Vagina (tissue), 2 donors: ENCODE measurements at regions not wholly inside any gene's neighbourhood (a gene's known extent, or its start where the extent isn't known, plus 50 kb on each side); places are given as distances from the start of the nearest gene placed in this dataset.

ENCODE experiments used
- POLR2A ChIP-seq, 2 donors: fragments of 450-650 bp; IDR thresholded peaks; one replicate each; pipeline ENCODE4 v1.6.1; 2017; ENCODE audit warnings: antibody characterized with exemption in 2 of 2, mild to moderate bottlenecking in 2 of 2, moderate library complexity in 2 of 2
- POLR2AphosphoS5 ChIP-seq, 2 donors: sonication (generic); formaldehyde crosslinking; IDR thresholded peaks; one replicate each; pipeline ENCODE4 v1.9.0; 2017; ENCODE audit warnings: antibody characterized with exemption in 2 of 2, mild to moderate bottlenecking in 2 of 2, low read depth in 1 of 2; ENCODE audit not compliant: insufficient read depth in 1 of 2
- TF ChIP-seq, protein P1 (sequence below), 3 experiments: fragments of 450-650 bp in 2 of 3; fragments of 200-600 bp in 1 of 3; sonication (generic) in 1 of 3; IDR thresholded peaks; one replicate each; pipeline ENCODE4 v1.5.1; 2017 to 2019; ENCODE audit warnings: antibody characterized with exemption in 3 of 3, mild to moderate bottlenecking in 2 of 3, moderate library complexity in 2 of 3

DNA sequence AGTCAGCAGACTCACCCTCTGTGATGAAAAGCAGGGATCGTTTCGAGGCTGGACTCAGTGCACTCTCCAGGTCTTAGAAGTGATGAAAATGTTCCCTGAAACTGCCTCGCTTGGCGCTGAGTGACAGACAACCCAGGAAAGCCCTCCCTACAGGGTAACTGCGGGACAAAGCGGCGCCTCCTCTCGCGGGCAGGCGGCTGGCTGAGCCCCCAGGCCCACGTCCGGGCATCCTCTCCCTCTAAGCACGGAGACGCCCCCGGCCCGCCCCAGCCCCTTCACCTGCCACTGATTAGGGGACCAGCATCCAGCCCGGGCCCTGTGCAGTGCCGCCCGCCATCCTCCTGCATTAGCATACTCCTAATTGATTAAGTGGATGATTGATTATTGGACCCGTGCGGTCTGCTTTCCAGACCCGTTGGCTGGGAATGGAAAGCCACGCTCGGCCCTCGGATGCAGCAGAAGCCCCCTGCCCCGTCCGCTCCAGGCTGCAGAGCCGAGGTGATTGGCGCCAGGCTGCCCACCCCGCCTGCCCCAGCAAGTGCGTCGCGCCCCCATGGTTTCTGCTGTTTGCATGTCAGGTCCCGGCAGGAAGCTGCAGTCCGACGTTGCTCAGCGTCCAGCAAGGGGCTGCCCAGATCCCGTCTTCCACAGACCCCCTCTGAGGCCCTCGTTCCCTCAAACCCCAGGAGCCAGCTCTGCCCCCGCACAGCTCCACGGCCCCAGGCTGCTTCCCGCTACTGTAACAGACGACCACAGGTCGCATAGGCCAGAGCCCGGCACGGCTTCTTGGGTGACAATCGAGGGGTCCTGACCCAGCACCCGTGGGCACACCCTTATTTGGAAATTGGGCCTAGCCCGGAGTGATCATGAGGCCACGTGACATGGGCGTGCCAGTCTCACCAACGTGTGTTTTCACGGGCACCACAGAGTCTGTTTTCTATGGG, 131.6 kb downstream of the DLL1 start:
- TF ChIP-seq, protein P1, sequence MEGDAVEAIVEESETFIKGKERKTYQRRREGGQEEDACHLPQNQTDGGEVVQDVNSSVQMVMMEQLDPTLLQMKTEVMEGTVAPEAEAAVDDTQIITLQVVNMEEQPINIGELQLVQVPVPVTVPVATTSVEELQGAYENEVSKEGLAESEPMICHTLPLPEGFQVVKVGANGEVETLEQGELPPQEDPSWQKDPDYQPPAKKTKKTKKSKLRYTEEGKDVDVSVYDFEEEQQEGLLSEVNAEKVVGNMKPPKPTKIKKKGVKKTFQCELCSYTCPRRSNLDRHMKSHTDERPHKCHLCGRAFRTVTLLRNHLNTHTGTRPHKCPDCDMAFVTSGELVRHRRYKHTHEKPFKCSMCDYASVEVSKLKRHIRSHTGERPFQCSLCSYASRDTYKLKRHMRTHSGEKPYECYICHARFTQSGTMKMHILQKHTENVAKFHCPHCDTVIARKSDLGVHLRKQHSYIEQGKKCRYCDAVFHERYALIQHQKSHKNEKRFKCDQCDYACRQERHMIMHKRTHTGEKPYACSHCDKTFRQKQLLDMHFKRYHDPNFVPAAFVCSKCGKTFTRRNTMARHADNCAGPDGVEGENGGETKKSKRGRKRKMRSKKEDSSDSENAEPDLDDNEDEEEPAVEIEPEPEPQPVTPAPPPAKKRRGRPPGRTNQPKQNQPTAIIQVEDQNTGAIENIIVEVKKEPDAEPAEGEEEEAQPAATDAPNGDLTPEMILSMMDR (IDR thresholded peaks at IDR 0.05), result no peak
- no peak for TF ChIP-seq POLR2A (IDR thresholded peaks at IDR 0.05)
- TF ChIP-seq POLR2AphosphoS5 (IDR thresholded peaks at IDR 0.05; ENCODE audit: insufficient read depth in 1 of 2, low read depth in 1 of 2), result no peak
